Stomach (tissue), 4 donors: ENCODE measurements at regions not wholly inside any gene's neighbourhood (a gene's known extent, or its start where the extent isn't known, plus 50 kb on each side); places are given as distances from the start of the nearest gene placed in this dataset.

Source experiments
- CTCF ChIP-seq, 7 experiments: fragments of 450-650 bp in 4 of 7; fragments of 200-600 bp in 3 of 7; sonication (generic) in 3 of 7; IDR thresholded peaks; one replicate each; pipeline ENCODE4 v1.5.1; 2016 to 2019; ENCODE audit warnings: antibody characterized with exemption in 7 of 7, control low read depth in 2 of 7, mild to moderate bottlenecking in 1 of 7
- EP300 ChIP-seq: sonication (generic); formaldehyde crosslinking; IDR thresholded peaks from one replicate; pipeline ENCODE4 v1.6.1; 2017; ENCODE audit warnings: antibody characterized with exemption

DNA sequence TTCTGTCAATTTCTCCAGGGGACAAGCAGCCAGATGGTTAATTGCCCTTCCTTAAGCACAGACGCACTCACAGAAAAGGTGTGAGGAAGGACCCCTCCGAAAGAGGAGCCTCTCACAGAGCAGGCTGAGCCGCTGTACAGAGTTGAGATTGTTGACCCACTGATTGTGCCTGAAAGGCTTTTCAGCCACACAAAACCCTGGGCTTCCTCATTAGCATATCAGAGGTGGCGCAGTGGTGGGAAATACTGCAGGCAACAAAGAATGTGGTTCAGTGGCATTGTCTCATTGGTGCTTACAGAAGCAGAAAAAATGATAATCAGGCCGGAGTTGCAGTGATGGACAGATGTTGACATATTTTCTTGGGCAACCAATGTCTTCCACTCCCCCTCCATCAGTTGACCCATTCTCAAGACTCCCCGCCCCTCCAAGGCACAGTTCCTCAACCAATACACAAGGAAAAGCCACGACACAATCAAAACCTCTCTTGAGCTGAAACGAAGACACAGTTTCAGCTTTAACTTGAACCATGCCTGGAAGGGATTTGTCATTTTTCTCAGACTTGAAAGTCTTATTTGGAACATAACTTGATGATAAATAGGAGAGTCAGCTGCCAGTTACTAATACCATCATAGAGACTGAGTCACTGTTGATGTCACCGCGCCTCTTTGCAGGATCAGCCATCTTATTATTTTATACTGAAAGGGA, 53.1 kb downstream of the ATXN3L start:
- TF ChIP-seq CTCF (IDR thresholded peaks at IDR 0.05) (no peak), EP300 (no peak)
